Liver (tissue), 8 donors: ENCODE measurements at regions not wholly inside any gene's neighbourhood (a gene's known extent, or its start where the extent isn't known, plus 50 kb on each side); places are given as distances from the start of the nearest gene placed in this dataset.

Source experiments
- DNase-seq: peaks from one replicate; pipeline ENCODE4 v3.0.0-alpha.2; 2017; ENCODE audit warnings: low spot score
- H3K27ac ChIP-seq, 2 donors: one replicate each; pipeline ENCODE4 v1.7.0; 2013; ENCODE audit warnings: inconsistent platforms in 2 of 2, low read length in 2 of 2, control low read depth in 1 of 2, low read depth in 1 of 2, mild to moderate bottlenecking in 1 of 2
- H3K27me3 ChIP-seq, 4 donors: one replicate each; pipeline versions ENCODE4 v1.6.1 to v1.7.0; 2013; ENCODE audit warnings: low read length in 3 of 4, inconsistent platforms in 1 of 4, mild to moderate bottlenecking in 1 of 4, moderate library complexity in 1 of 4; ENCODE audit not compliant: control insufficient read depth in 4 of 4, insufficient read depth in 4 of 4
- H3K36me3 ChIP-seq, 4 donors: one replicate each; pipeline versions ENCODE4 v1.6.1 to v1.7.0; 2013; ENCODE audit warnings: low read length in 3 of 4, mild to moderate bottlenecking in 3 of 4, low read depth in 1 of 4, moderate library complexity in 1 of 4; ENCODE audit not compliant: control insufficient read depth in 4 of 4, insufficient read depth in 3 of 4
- H3K4me1 ChIP-seq, 4 donors: one replicate each; pipeline versions ENCODE4 v1.6.1 to v1.7.0; 2013; ENCODE audit warnings: low read length in 3 of 4, mild to moderate bottlenecking in 3 of 4, moderate library complexity in 1 of 4; ENCODE audit not compliant: control insufficient read depth in 4 of 4, insufficient read depth in 4 of 4
- H3K4me3 ChIP-seq, 3 donors: one replicate each; pipeline versions ENCODE4 v1.6.1 to v1.7.0; 2013; ENCODE audit warnings: low read length in 3 of 3, control low read depth in 1 of 3, low read depth in 1 of 3, mild to moderate bottlenecking in 1 of 3
- H3K9ac ChIP-seq, 2 donors: one replicate each; pipeline ENCODE4 v1.7.0; 2013; ENCODE audit warnings: low read length in 2 of 2, mild to moderate bottlenecking in 2 of 2, moderate library complexity in 2 of 2, control low read depth in 1 of 2, low read depth in 1 of 2
- H3K9me3 ChIP-seq, 4 donors: one replicate each; pipeline versions ENCODE4 v1.6.1 to v1.7.0; 2013; ENCODE audit warnings: low read length in 3 of 4; ENCODE audit not compliant: control insufficient read depth in 4 of 4
- ATF3 ChIP-seq: IDR thresholded peaks from 2 replicates; pipeline ENCODE4 v1.6.1; 2016; ENCODE audit warnings: antibody characterized with exemption
- CTCF ChIP-seq: fragments of 150-350 bp; IDR thresholded peaks from 2 replicates; pipeline ENCODE4 v1.5.1; 2017; ENCODE audit warnings: improper control_type of control experiment, low read depth, low read length; ENCODE audit not compliant: missing input control
- FOXA1 ChIP-seq: IDR thresholded peaks from 2 replicates; pipeline ENCODE4 v1.6.1; 2016; ENCODE audit warnings: antibody characterized with exemption
- FOXA2 ChIP-seq: IDR thresholded peaks from 2 replicates; pipeline ENCODE4 v1.6.1; 2016; ENCODE audit warnings: antibody characterized with exemption
- GABPA ChIP-seq, 2 donors: IDR thresholded peaks in 1 of 2; conservative IDR thresholded peaks in 1 of 2; 2 replicates each; pipeline ENCODE4 v1.6.1; 2016; ENCODE audit warnings: antibody characterized with exemption in 2 of 2, mild to moderate bottlenecking in 1 of 2, moderate library complexity in 1 of 2
- HNF4A ChIP-seq, 2 donors: conservative IDR thresholded peaks; 2 replicates each; pipeline ENCODE4 v1.6.1; 2016; ENCODE audit warnings: antibody characterized with exemption in 2 of 2, mild to moderate bottlenecking in 2 of 2
- HNF4G ChIP-seq: IDR thresholded peaks from 2 replicates; pipeline ENCODE4 v1.6.1; 2016; ENCODE audit warnings: antibody characterized with exemption
- JUND ChIP-seq, 2 donors: IDR thresholded peaks; 2 replicates each; pipeline ENCODE4 v1.6.1; 2016; ENCODE audit warnings: antibody characterized with exemption in 2 of 2
- MAX ChIP-seq: IDR thresholded peaks from 2 replicates; pipeline ENCODE4 v1.6.1; 2016; ENCODE audit warnings: antibody characterized with exemption
- NR2F2 ChIP-seq: IDR thresholded peaks from 2 replicates; pipeline ENCODE4 v1.6.1; 2016; ENCODE audit warnings: antibody characterized with exemption
- REST ChIP-seq: IDR thresholded peaks from 2 replicates; pipeline ENCODE4 v1.6.1; 2016; ENCODE audit warnings: antibody characterized with exemption, mild to moderate bottlenecking
- RXRA ChIP-seq, 2 donors: IDR thresholded peaks; 2 replicates each; pipeline ENCODE4 v1.6.1; 2017 to 2018; ENCODE audit warnings: antibody characterized with exemption in 2 of 2, mild to moderate bottlenecking in 1 of 2
- SP1 ChIP-seq: IDR thresholded peaks from 2 replicates; pipeline ENCODE4 v1.6.1; 2018; ENCODE audit warnings: antibody characterized with exemption, mild to moderate bottlenecking
- TAF1 ChIP-seq: conservative IDR thresholded peaks from 2 replicates; pipeline ENCODE4 v1.6.1; 2016; ENCODE audit warnings: antibody characterized with exemption, mild to moderate bottlenecking
- YY1 ChIP-seq: IDR thresholded peaks from 2 replicates; pipeline ENCODE4 v1.6.1; 2016; ENCODE audit warnings: antibody characterized with exemption, mild to moderate bottlenecking
- ZBTB33 ChIP-seq: IDR thresholded peaks from 2 replicates; pipeline ENCODE4 v1.6.1; 2016; ENCODE audit warnings: antibody characterized with exemption
- WGBS: extraction: QIAGEN DNeasy Blood & Tissue Kit; methylation state at CpG from one replicate; pipeline ENCODE4 v1.1.7; 2013; 5-methylcytosine and 5-hydroxymethylcytosine counted together
- donor health status: healthy.
- donor health status: healthy.
- donor health status: healthy.
- donor health status: healthy.
- donor health status: healthy.

- 89% methylated on average over 3 of the region's 3 CpGs for WGBS
- DNase-seq: no peak
- Histone ChIP-seq H3K27ac (no peak overlapping the region), H3K36me3 (no peaks in the 10 kb centered on the region), H3K9ac (no peak overlapping the region), H3K4me1 (no peaks in the 10 kb centered on the region), H3K4me3 (no peak overlapping the region), H3K27me3 (no peaks in the 10 kb centered on the region), H3K9me3 (peaks cover 0 to 2% (median 0%) of the 10 kb centered on the region in 4 donors)
- TF ChIP-seq RXRA (IDR thresholded peaks at IDR 0.05): no peak
- TF ChIP-seq ZBTB33: no peak
- TF ChIP-seq HNF4A (conservative IDR thresholded peaks at IDR 0.05): no peak
- TF ChIP-seq MAX: no peak
- TF ChIP-seq SP1: no peak
- TF ChIP-seq FOXA2: no peak
- TF ChIP-seq YY1: no peak
- no peak for TF ChIP-seq FOXA1
- no peak for TF ChIP-seq HNF4G
- no peak for TF ChIP-seq JUND (IDR thresholded peaks at IDR 0.05)
- no peak for TF ChIP-seq REST
- no peak for TF ChIP-seq TAF1
- no peak for TF ChIP-seq GABPA (IDR thresholded peaks at IDR 0.05 in 1 of 2, conservative IDR thresholded peaks at IDR 0.05 in 1 of 2)
- TF ChIP-seq NR2F2: no peak
- TF ChIP-seq CTCF: no peak
- no peak for TF ChIP-seq ATF3
These were observed 193.3 kb downstream of the MOXD1 start for GRCh38 chr6:132207991-132208390.

- WGBS: 80% methylated on average over 1 of the region's 1 CpG
- Histone ChIP-seq H3K27me3 (no peaks in the 10 kb centered on the region), H3K9me3 (peaks cover 0 to 2% (median 0%) of the 10 kb centered on the region in 4 donors), H3K27ac (no peak overlapping the region), H3K36me3 (no peaks in the 10 kb centered on the region), H3K9ac (no peak overlapping the region), H3K4me1 (no peaks in the 10 kb centered on the region), H3K4me3 (no peak overlapping the region)
- TF ChIP-seq MAX: no peak
- TF ChIP-seq REST: no peak
- TF ChIP-seq HNF4G: no peak
- DNase-seq: no peak
These were observed 195.3 kb downstream of the MOXD1 start for GRCh38 chr6:132205946-132206345.
